K562 (cell line): ENCODE measurements at regions not wholly inside any gene's neighbourhood (a gene's known extent, or its start where the extent isn't known, plus 50 kb on each side); places are given as distances from the start of the nearest gene placed in this dataset.

Source experiments
- ATAC-seq: fragments of 200-7000 bp; cut with Tn5 transposase; 3 replicates; pipeline ENCODE4 v1.9.1; 2020; ENCODE audit warnings: moderate library complexity
- BruUV-seq: library from RNA; stranded (reverse); fragments of 400-500 nt; replicated peaks from 2 replicates; lab custom pipeline; 2021; lab: Mats Ljungman, UMichigan
- CTCF ChIA-PET: fragments of 300-600 bp; formaldehyde crosslinking; extraction: SDS; loops from one replicate; lab custom pipeline; 2021; ENCODE audit warnings: low intra/inter-chr PET ratio; lab: Yijun Ruan, JAX
- POLR2A ChIA-PET: fragments of 300-600, 350-650 bp; sonication (Branson Sonifier 250); formaldehyde crosslinking; extraction: SDS; loops from one replicate; lab custom pipeline; 2021; ENCODE audit warnings: antibody characterized with exemption, inconsistent platforms; lab: Yijun Ruan, JAX
- DNase-seq, 4 experiments: peaks; one replicate each; pipeline versions ENCODE4 v3.0.0 to v3.0.0-alpha.2; 2011 to 2018; ENCODE audit warnings: low spot score in 3 of 4, mixed read lengths in 3 of 4; ENCODE audit errors: extremely low read depth in 1 of 4
- FAIRE-seq: peaks from 2 replicates; lab custom pipeline; 2011; peaks lifted over from hg19 to GRCh38; lab: Jason Lieb, UNC
- H2AFZ ChIP-seq: 2 replicates; pipeline ENCODE4 v1.6.0; 2011; ENCODE audit warnings: low read depth, low read length, control low read depth, inconsistent platforms
- H3K27ac ChIP-seq: fragments of 200-600 bp; 3 replicates; pipeline ENCODE4 v1.8.0; 2011; ENCODE audit warnings: low read depth, mild to moderate bottlenecking, control low read depth, inconsistent platforms, low read length, moderate library complexity, mixed read lengths; ENCODE audit errors: extremely low read depth
- H3K27me3 ChIP-seq, 2 experiments: fragments of 300-600 bp in 1 of 2; 2 replicates in 1 of 2; 3 replicates in 1 of 2; pipeline versions ENCODE4 v1.6.0 to v1.8.0; 2011; ENCODE audit warnings: inconsistent platforms in 2 of 2, low read length in 2 of 2, mild to moderate bottlenecking in 1 of 2, mixed read lengths in 1 of 2, moderate library complexity in 1 of 2; ENCODE audit not compliant: control insufficient read depth in 2 of 2, insufficient read depth in 2 of 2
- H3K36me3 ChIP-seq: fragments of 300-600 bp; 3 replicates; pipeline ENCODE4 v1.8.0; 2011; ENCODE audit warnings: mild to moderate bottlenecking, low read length, inconsistent platforms; ENCODE audit not compliant: control insufficient read depth, insufficient read depth
- H3K4me1 ChIP-seq, 2 experiments: fragments of 200-600 bp in 1 of 2; replicated peaks in 1 of 2; 2 replicates in 1 of 2; 3 replicates in 1 of 2; pipeline versions ENCODE4 v1.5.1 to v1.8.0; 2011; ENCODE audit warnings: inconsistent platforms in 2 of 2, low read length in 2 of 2, mild to moderate bottlenecking in 1 of 2, mixed read lengths in 1 of 2, moderate library complexity in 1 of 2; ENCODE audit not compliant: control insufficient read depth in 2 of 2, insufficient read depth in 2 of 2
- H3K4me2 ChIP-seq: 2 replicates; pipeline ENCODE4 v1.6.1; 2011; ENCODE audit warnings: low read length, control low read depth, inconsistent platforms, mixed read lengths; ENCODE audit not compliant: insufficient read depth
- H3K4me3 ChIP-seq: fragments of 200-600 bp; sonication (generic), shearing (Covaris generic); 2 replicates; pipeline ENCODE4 v1.5.1; 2016; ENCODE audit warnings: control low read depth, inconsistent platforms
- H3K79me2 ChIP-seq: fragments of 200-600 bp; 3 replicates; pipeline ENCODE4 v1.8.0; 2011; ENCODE audit warnings: low read length, inconsistent platforms; ENCODE audit not compliant: control insufficient read depth, insufficient read depth
- H3K9ac ChIP-seq, 2 experiments: 2 replicates each; pipeline versions ENCODE4 v1.6.0 to v1.6.1; 2011; ENCODE audit warnings: low read depth in 2 of 2, low read length in 2 of 2, control low read depth in 1 of 2, inconsistent platforms in 1 of 2, mild to moderate bottlenecking in 1 of 2, mixed read lengths in 1 of 2; ENCODE audit not compliant: insufficient read depth in 1 of 2
- H3K9me1 ChIP-seq: one replicate; pipeline ENCODE4 v1.6.0; 2011; ENCODE audit warnings: inconsistent platforms, mild to moderate bottlenecking, low read length, moderate library complexity; ENCODE audit not compliant: control insufficient read depth, insufficient read depth
- H3K9me3 ChIP-seq: replicated peaks from 2 replicates; pipeline ENCODE4 v1.5.1; 2011; ENCODE audit warnings: low read depth, low read length, inconsistent platforms; ENCODE audit not compliant: control insufficient read depth, insufficient read depth
- H4K20me1 ChIP-seq: replicated peaks from 2 replicates; pipeline ENCODE4 v1.6.1; 2011; ENCODE audit warnings: low read length, inconsistent platforms, mixed read lengths; ENCODE audit not compliant: control insufficient read depth, insufficient read depth
- BCL6 ChIP-seq: fragments of 250-450 bp; sonication (Bioruptor Pico); IDR thresholded peaks from 2 replicates; pipeline ENCODE4 v1.4.0; 2020
- ETS2 ChIP-seq: IDR thresholded peaks from 2 replicates; pipeline ENCODE4 v1.6.1; 2016; ENCODE audit warnings: borderline replicate concordance, missing genetic modification characterization, mild to moderate bottlenecking, moderate library complexity, missing compliant biosample characterization; ENCODE audit not compliant: poor library complexity, severe bottlenecking
- HDAC1 ChIP-seq, 2 experiments: fragments of 450-650 bp; IDR thresholded peaks; 2 replicates each; pipeline ENCODE4 v1.6.1; 2016 to 2017; ENCODE audit warnings: inconsistent platforms in 1 of 2, mild to moderate bottlenecking in 1 of 2, moderate library complexity in 1 of 2
- MCM5 ChIP-seq: fragments of 450-650 bp; IDR thresholded peaks from 2 replicates; pipeline ENCODE4 v1.6.1; 2016; ENCODE audit warnings: low read depth
- SIN3B ChIP-seq: fragments of 450-650 bp; IDR thresholded peaks from 2 replicates; pipeline ENCODE4 v1.6.1; 2017; ENCODE audit warnings: low read depth, mild to moderate bottlenecking, moderate library complexity
- SIRT6 ChIP-seq: IDR thresholded peaks from one replicate; pipeline ENCODE4 v1.6.1; 2012; ENCODE audit warnings: low read depth, mild to moderate bottlenecking, control low read depth, inconsistent platforms, low read length, moderate library complexity
- TRIM28 ChIP-seq: fragments of 450-650 bp; IDR thresholded peaks from 2 replicates; pipeline ENCODE4 v1.6.1; 2017
- U2AF2 ChIP-seq: fragments of 200-400 bp; formaldehyde crosslinking; optimal IDR thresholded peaks from 2 replicates; pipeline ENCODE3; 2017; ENCODE audit warnings: low read depth, mild to moderate bottlenecking, low read length
- YY1 ChIP-seq, 3 experiments: IDR thresholded peaks; 2 replicates each; pipeline ENCODE4 v1.6.1; 2011; ENCODE audit warnings: low read length in 2 of 3, mild to moderate bottlenecking in 2 of 3, moderate library complexity in 2 of 3, borderline replicate concordance in 1 of 3, control low read depth in 1 of 3, low read depth in 1 of 3; ENCODE audit not compliant: insufficient read depth in 3 of 3, insufficient replicate concordance in 2 of 3, control insufficient read depth in 1 of 3, insufficient read length in 1 of 3; ENCODE audit errors: extremely low read depth in 1 of 3
- ZBTB33 ChIP-seq: sonication (generic); formaldehyde crosslinking; IDR thresholded peaks from 2 replicates; pipeline ENCODE4 v1.8.1; 2023; ENCODE audit warnings: mild to moderate bottlenecking, missing genetic modification reagents
- ZNF121 ChIP-seq: sonication (generic); formaldehyde crosslinking; conservative IDR thresholded peaks from 2 replicates; pipeline ENCODE4 v1.8.0; 2022; ENCODE audit warnings: missing genetic modification reagents
- ZNF232 ChIP-seq: sonication (generic); formaldehyde crosslinking; IDR thresholded peaks from 2 replicates; pipeline ENCODE4 v1.8.0; 2022; ENCODE audit warnings: mild to moderate bottlenecking, missing genetic modification reagents
- ZNF584 ChIP-seq: fragments of 200-800 bp; sonication (Bioruptor generic); IDR thresholded peaks from 2 replicates; pipeline ENCODE4 v1.6.1; 2016; ENCODE audit warnings: low read depth, mild to moderate bottlenecking, missing genetic modification characterization, missing compliant biosample characterization
- ZNF707 ChIP-seq: fragments of 250-450 bp; sonication (Bioruptor Pico); conservative IDR thresholded peaks from 2 replicates; pipeline ENCODE4 v1.8.0; 2022; ENCODE audit warnings: inconsistent platforms, mild to moderate bottlenecking, moderate library complexity
- WGBS: fragments of 100-300 bp; shearing (Covaris generic); methylation state at CpG from one replicate; pipeline ENCODE4 v1.1.6; 2016; ENCODE audit warnings: low coverage, mixed read lengths; ENCODE audit not compliant: insufficient coverage; ENCODE audit errors: missing lambda C conversion rate; 5-methylcytosine and 5-hydroxymethylcytosine counted together
- in situ Hi-C: fragments of 300-500 bp; cut with MboI; formaldehyde crosslinking; loops from 4 replicates; pipeline ENCODE4 v1.15.0; 2018; ENCODE audit warnings: inconsistent platforms, mixed read lengths
- intact Hi-C: fragments of 100-400 bp; cut with micrococcal nuclease; formaldehyde crosslinking; loops from 2 replicates; pipeline ENCODE4 v1.14.2; 2022
- TF ChIP-seq, protein P1 (sequence below): fragments of 250-450 bp; sonication (Bioruptor Pico); IDR thresholded peaks from 2 replicates; pipeline ENCODE4 v1.5.0; 2021; ENCODE audit warnings: mild to moderate bottlenecking, borderline replicate concordance

- CTCF ChIA-PET = no interaction called here
- Histone ChIP-seq H2AFZ (no peak overlapping the region), H3K4me1 (no peaks in the 10 kb centered on the region)
- intact Hi-C loops = no loop called here
- TF ChIP-seq TRIM28 (no peak), U2AF2 (no peak), HDAC1 (IDR thresholded peaks at IDR 0.05) (no peak), ZNF707 (CRISPR knock-in tag) (no peak), BCL6 (no peak), SIN3B (no peak), ETS2 (no peak), ZBTB33 (CRISPR knock-in tag) (no peak), MCM5 (no peak), ZNF121 (CRISPR knock-in tag) (no peak), YY1 (IDR thresholded peaks at IDR 0.05; ENCODE audit: borderline replicate concordance in 1 of 3, control insufficient read depth in 1 of 3, extremely low read depth in 1 of 3, insufficient read depth in 3 of 3, insufficient read length in 1 of 3, insufficient replicate concordance in 2 of 3, low read depth in 1 of 3, low read length in 2 of 3) (no peak), ZNF232 (CRISPR knock-in tag) (no peak), ZNF584 (CRISPR knock-in tag) (no peak), SIRT6 (no peak)
- TF ChIP-seq, protein P1, sequence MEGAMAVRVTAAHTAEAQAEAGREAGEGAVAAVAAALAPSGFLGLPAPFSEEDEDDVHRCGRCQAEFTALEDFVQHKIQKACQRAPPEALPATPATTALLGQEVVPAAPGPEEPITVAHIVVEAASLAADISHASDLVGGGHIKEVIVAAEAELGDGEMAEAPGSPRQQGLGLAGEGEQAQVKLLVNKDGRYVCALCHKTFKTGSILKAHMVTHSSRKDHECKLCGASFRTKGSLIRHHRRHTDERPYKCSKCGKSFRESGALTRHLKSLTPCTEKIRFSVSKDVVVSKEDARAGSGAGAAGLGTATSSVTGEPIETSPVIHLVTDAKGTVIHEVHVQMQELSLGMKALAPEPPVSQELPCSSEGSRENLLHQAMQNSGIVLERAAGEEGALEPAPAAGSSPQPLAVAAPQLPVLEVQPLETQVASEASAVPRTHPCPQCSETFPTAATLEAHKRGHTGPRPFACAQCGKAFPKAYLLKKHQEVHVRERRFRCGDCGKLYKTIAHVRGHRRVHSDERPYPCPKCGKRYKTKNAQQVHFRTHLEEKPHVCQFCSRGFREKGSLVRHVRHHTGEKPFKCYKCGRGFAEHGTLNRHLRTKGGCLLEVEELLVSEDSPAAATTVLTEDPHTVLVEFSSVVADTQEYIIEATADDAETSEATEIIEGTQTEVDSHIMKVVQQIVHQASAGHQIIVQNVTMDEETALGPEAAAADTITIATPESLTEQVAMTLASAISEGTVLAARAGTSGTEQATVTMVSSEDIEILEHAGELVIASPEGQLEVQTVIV (CRISPR knock-in tag) = no peak
- TF ChIP-seq, all 486 proteins: peak for 0
- no TSS peak for BruUV-seq
- POLR2A ChIA-PET = no interaction called here
- WGBS = 0% methylated on average over 8 of the region's 12 CpGs
- Histone ChIP-seq H3K9me3 (no peaks in the 10 kb centered on the region), H3K4me3 (no peak overlapping the region), H3K4me2 (no peak overlapping the region), H4K20me1 (no peaks in the 10 kb centered on the region), H3K9ac (no peak overlapping the region), H3K27ac (no peak overlapping the region), H3K9me1 (no peaks in the 10 kb centered on the region), H3K27me3 (peaks cover 0 to 28% of the 10 kb centered on the region in 2 experiments; a peak in 1 of 5 replicates), H3K79me2 (no peaks in the 10 kb centered on the region), H3K36me3 (no peaks in the 10 kb centered on the region)
- no peak for DNase-seq
- in situ Hi-C loops = no loop called here
- no peak for FAIRE-seq
- no peak for ATAC-seq
Measured at GRCh38 chr15:31501536-31502157, 175.0 kb downstream of the KLF13 start.
